HG02973 (cell line): ENCODE measurements at regions not wholly inside any gene's neighbourhood (a gene's known extent, or its start where the extent isn't known, plus 50 kb on each side); places are given as distances from the start of the nearest gene placed in this dataset.

Experiments used
- ATAC-seq: cut with Tn5 transposase; IDR thresholded peaks from one replicate; pipeline ENCODE4 v1.9.1; 2021; ENCODE audit warnings: moderate library complexity; ENCODE audit not compliant: unreplicated experiment

- no peak for ATAC-seq
Measured at GRCh38 chr2:4455486-4456155, 752.2 kb downstream of the DCDC2C start.

GRCh38 chr2:4464634-4465266, 761.4 kb downstream of the DCDC2C start:
- ATAC-seq = no peak

GRCh38 chr2:4465671-4466070, 762.3 kb downstream of the DCDC2C start:
- no peak for ATAC-seq

GRCh38 chr2:4475618-4476017, 772.2 kb downstream of the DCDC2C start:
- ATAC-seq = no peak

- ATAC-seq = no peak
Measured at GRCh38 chr2:4483050-4483449, 779.7 kb downstream of the DCDC2C start.

- ATAC-seq = no peak
Measured at GRCh38 chr2:4486971-4487370, 783.6 kb downstream of the DCDC2C start.

- ATAC-seq = no peak
Measured at GRCh38 chr2:4499316-4500030, 796.1 kb downstream of the DCDC2C start.

GRCh38 chr2:4501525-4501924, 798.1 kb downstream of the DCDC2C start:
- no peak for ATAC-seq

GRCh38 chr2:4502230-4502843, 799.0 kb downstream of the DCDC2C start:
- ATAC-seq = no peak

GRCh38 chr2:4507661-4508060, 804.3 kb downstream of the DCDC2C start:
- no peak for ATAC-seq

GRCh38 chr2:4515871-4516761, 812.7 kb downstream of the DCDC2C start:
- no peak for ATAC-seq

- ATAC-seq = no peak
Measured at GRCh38 chr2:4518596-4518995, 815.2 kb downstream of the DCDC2C start.

GRCh38 chr2:4522498-4523421, 819.4 kb downstream of the DCDC2C start:
- ATAC-seq = no peak

- ATAC-seq = no peak
Measured at GRCh38 chr2:4527416-4527815, 824.0 kb downstream of the DCDC2C start.

- no peak for ATAC-seq
Measured at GRCh38 chr2:4528246-4528645, 824.9 kb downstream of the DCDC2C start.

GRCh38 chr2:4528773-4529172, 825.4 kb downstream of the DCDC2C start:
- no peak for ATAC-seq

GRCh38 chr2:4529738-4530137, 826.4 kb downstream of the DCDC2C start:
- no peak for ATAC-seq

- no peak for ATAC-seq
Measured at GRCh38 chr2:4530231-4530630, 826.9 kb downstream of the DCDC2C start.

- ATAC-seq = no peak
Measured at GRCh38 chr2:4533806-4534205, 830.4 kb downstream of the DCDC2C start.

- ATAC-seq = no peak
Measured at GRCh38 chr2:4539121-4539520, 835.7 kb downstream of the DCDC2C start.
